A549 (cell line): ENCODE measurements at regions not wholly inside any gene's neighbourhood (a gene's known extent, or its start where the extent isn't known, plus 50 kb on each side); places are given as distances from the start of the nearest gene placed in this dataset.

ENCODE experiments used
- CTCF ChIP-seq: fragments of >200 bp; sonication (Bioruptor Twin); formaldehyde crosslinking; IDR thresholded peaks from 3 replicates; pipeline ENCODE4 v1.5.1; 2016
- E2F6 ChIP-seq: IDR thresholded peaks from 2 replicates; pipeline ENCODE4 v1.6.1; 2012; ENCODE audit warnings: low read depth, borderline replicate concordance
- EP300 ChIP-seq, 2 experiments: fragments of >200 bp; sonication (Bioruptor Twin); formaldehyde crosslinking; IDR thresholded peaks; 2 replicates in 1 of 2; 3 replicates in 1 of 2; pipeline ENCODE4 v1.6.1; 2016 to 2017
- HEYL ChIP-seq: fragments of 250-450 bp; sonication (Bioruptor Pico); IDR thresholded peaks from 2 replicates; pipeline ENCODE4 v1.8.0; 2021; ENCODE audit warnings: mild to moderate bottlenecking, moderate library complexity
- MAFK ChIP-seq: fragments of 450-650 bp; IDR thresholded peaks from 2 replicates; pipeline ENCODE4 v1.6.1; 2014; ENCODE audit not compliant: partially characterized antibody
- MAX ChIP-seq: IDR thresholded peaks from 2 replicates; pipeline ENCODE4 v1.6.1; 2012
- NFE2L2 ChIP-seq: fragments of 150-350 bp; conservative IDR thresholded peaks from 2 replicates; pipeline ENCODE4 v1.6.1; 2014; ENCODE audit warnings: low read length
- PBX3 ChIP-seq: IDR thresholded peaks from 2 replicates; pipeline ENCODE4 v1.6.1; 2012
- POLR2A ChIP-seq: IDR thresholded peaks from 2 replicates; pipeline ENCODE4 v1.6.1; 2012; ENCODE audit warnings: mild to moderate bottlenecking, low read length
- RCOR1 ChIP-seq: fragments of 150-350 bp; IDR thresholded peaks from 2 replicates; pipeline ENCODE4 v1.6.1; 2014; ENCODE audit warnings: antibody characterized with exemption, low read length, low read depth
- TP53 ChIP-seq: fragments of 250-450 bp; sonication (Bioruptor Pico); IDR thresholded peaks from 2 replicates; pipeline ENCODE4 v1.5.0; 2021; ENCODE audit warnings: mild to moderate bottlenecking, moderate library complexity

- TF ChIP-seq MAFK (no peak), PBX3 (no peak), MAX (no peak), EP300 (IDR thresholded peaks at IDR 0.05) (no peak), E2F6 (no peak), HEYL (no peak), CTCF (no peak), NFE2L2 (no peak), RCOR1 (no peak), POLR2A (no peak), TP53 (CRISPR knock-in tag) (no peak)
Measured at GRCh38 chr11:131253142-131253655, 117.2 kb upstream of the NTM start.
